SK-N-SH treated with all-trans-retinoic acid at 6 μM for 48 hours (cell line): ENCODE measurements at regions not wholly inside any gene's neighbourhood (a gene's known extent, or its start where the extent isn't known, plus 50 kb on each side); places are given as distances from the start of the nearest gene placed in this dataset.

ENCODE experiments used
- ARNTL ChIP-seq: fragments of 450-650 bp; formaldehyde crosslinking; IDR thresholded peaks from 2 replicates; pipeline ENCODE4 v1.5.0; 2020; ENCODE audit warnings: low read depth, mild to moderate bottlenecking, moderate library complexity, borderline replicate concordance
- CREB5 ChIP-seq: fragments of 250-450 bp; sonication (Bioruptor Pico); IDR thresholded peaks from 2 replicates; pipeline ENCODE4 v1.5.1; 2020; ENCODE audit warnings: low read depth, mild to moderate bottlenecking, moderate library complexity
- OSR1 ChIP-seq: fragments of 250-450 bp; sonication (Bioruptor Pico); IDR thresholded peaks from 2 replicates; pipeline ENCODE4 v1.8.0; 2022; ENCODE audit warnings: moderate library complexity, mild to moderate bottlenecking, inconsistent platforms
- PATZ1 ChIP-seq: fragments of 250-450 bp; sonication (Bioruptor Pico); IDR thresholded peaks from 2 replicates; pipeline ENCODE4 v1.8.0; 2020; ENCODE audit warnings: mild to moderate bottlenecking, moderate library complexity, borderline replicate concordance
- RARB ChIP-seq: fragments of 250-450 bp; sonication (Bioruptor Pico); IDR thresholded peaks from 2 replicates; pipeline ENCODE4 v1.8.0; 2021; ENCODE audit warnings: mild to moderate bottlenecking, moderate library complexity
- SNAI2 ChIP-seq: fragments of 250-450 bp; sonication (Bioruptor Pico); IDR thresholded peaks from 2 replicates; pipeline ENCODE4 v1.5.0; 2020; ENCODE audit warnings: mild to moderate bottlenecking, moderate library complexity
- TSHZ2 ChIP-seq: fragments of 250-450 bp; sonication (Bioruptor Pico); IDR thresholded peaks from 2 replicates; pipeline ENCODE4 v1.5.0; 2020; ENCODE audit warnings: mild to moderate bottlenecking, moderate library complexity
- ZFP3 ChIP-seq: fragments of 250-450 bp; sonication (Bioruptor Pico); IDR thresholded peaks from 2 replicates; pipeline ENCODE4 v1.5.0; 2020; ENCODE audit warnings: mild to moderate bottlenecking, moderate library complexity
- ZFP30 ChIP-seq: fragments of 450-650 bp; formaldehyde crosslinking; IDR thresholded peaks from 2 replicates; pipeline ENCODE4 v1.5.0; 2022; ENCODE audit warnings: mild to moderate bottlenecking, moderate library complexity
- ZNF565 ChIP-seq: fragments of 450-650 bp; formaldehyde crosslinking; conservative IDR thresholded peaks from 2 replicates; pipeline ENCODE4 v1.5.0; 2020; ENCODE audit warnings: low read depth, mild to moderate bottlenecking, moderate library complexity
- ZNF70 ChIP-seq: fragments of 450-650 bp; formaldehyde crosslinking; IDR thresholded peaks from 2 replicates; pipeline ENCODE4 v1.5.0; 2020; ENCODE audit warnings: mild to moderate bottlenecking, moderate library complexity
- ZNF8 ChIP-seq: fragments of 450-650 bp; formaldehyde crosslinking; IDR thresholded peaks from 2 replicates; pipeline ENCODE4 v1.5.0; 2020; ENCODE audit warnings: mild to moderate bottlenecking, moderate library complexity

GRCh38 chr2:234343372-234343771, 153.5 kb downstream of the ARL4C start:
- TF ChIP-seq CREB5 = no peak
- TF ChIP-seq ZNF8 (CRISPR knock-in tag) = no peak
- no peak for TF ChIP-seq ZFP30 (CRISPR knock-in tag)
- TF ChIP-seq ARNTL = no peak
- TF ChIP-seq PATZ1 (CRISPR knock-in tag) = no peak
- no peak for TF ChIP-seq SNAI2 (CRISPR knock-in tag)
- TF ChIP-seq TSHZ2 (CRISPR knock-in tag) = no peak
- no peak for TF ChIP-seq ZFP3 (CRISPR knock-in tag)
- no peak for TF ChIP-seq ZNF70 (CRISPR knock-in tag)
- no peak for TF ChIP-seq RARB (CRISPR knock-in tag)
- TF ChIP-seq ZNF565 (CRISPR knock-in tag) = no peak
- no peak for TF ChIP-seq OSR1
